HuH-7.5 (cell line): ENCODE measurements at regions not wholly inside any gene's neighbourhood (a gene's known extent, or its start where the extent isn't known, plus 50 kb on each side); places are given as distances from the start of the nearest gene placed in this dataset.
"Not testable (repeated sequence)": the region's sequence is repeated elsewhere in the genome, so short reads cannot be mapped to it uniquely, and the experiment has no call there.

Source experiments
- DNase-seq: peaks from one replicate; pipeline ENCODE4 v3.0.0; 2011; ENCODE audit warnings: low spot score

DNA sequence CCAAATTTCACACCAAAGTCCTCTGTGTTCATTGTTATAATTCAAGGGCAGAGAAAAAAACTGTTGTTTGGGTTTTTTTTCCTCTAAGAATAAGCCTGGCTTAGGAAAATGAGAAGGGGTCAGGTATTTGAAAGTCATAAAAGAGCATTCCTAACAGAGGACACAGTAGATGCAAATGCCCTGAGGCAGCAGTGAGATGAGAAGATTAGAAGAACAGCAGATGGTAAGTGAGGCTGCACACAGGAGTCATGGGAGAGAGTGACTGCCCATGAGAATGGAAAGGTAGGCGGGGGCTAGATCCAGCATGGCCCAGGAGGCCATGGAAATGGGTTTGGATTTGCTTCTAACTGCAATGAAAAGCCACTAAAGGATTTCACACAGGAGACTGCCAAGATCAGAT lies 107.5 kb upstream of the RBPJ start:
- DNase-seq, result no peak

DNA sequence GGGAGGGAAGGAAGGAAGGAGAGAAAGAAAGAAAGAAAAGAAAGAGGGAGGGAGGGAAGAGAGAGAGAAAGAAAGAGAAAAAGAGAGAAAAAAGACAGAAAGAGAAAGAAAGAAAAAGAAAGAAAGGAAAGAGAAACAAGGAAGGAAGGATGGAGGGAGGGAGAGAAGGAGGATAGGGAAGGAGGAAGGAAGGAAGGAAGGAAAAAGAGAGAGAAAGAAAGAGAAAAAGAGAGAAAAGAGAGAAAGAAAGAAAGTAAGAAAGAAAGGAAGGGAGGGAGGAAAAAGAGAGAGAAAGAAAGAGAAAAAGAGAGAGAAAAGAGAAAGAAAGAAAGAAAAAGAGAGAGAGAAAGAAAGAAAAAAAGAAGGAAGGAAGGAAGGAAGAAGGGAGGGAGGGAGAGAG lies 105.8 kb upstream of the RBPJ start:
- no peak for DNase-seq

DNA sequence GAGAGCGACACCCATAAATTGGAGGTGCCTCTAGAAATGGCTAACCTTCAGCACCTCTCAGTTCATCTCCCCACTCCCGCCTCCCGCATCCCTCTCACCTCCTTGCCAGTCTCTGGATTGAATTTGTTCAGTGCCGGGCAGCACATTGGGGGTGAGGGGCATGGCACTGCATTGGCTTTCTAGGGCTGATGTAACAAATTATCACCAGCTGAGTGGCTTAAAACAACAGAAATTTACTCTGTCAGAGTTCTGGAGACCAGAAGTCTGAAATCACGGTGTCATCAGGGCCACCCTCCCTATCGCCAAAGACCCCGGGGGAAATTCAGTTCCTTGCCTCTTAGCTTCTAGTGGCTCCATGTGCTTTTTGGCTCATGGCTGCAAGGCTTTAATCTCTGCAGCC lies 105.1 kb upstream of the RBPJ start:
- no peak for DNase-seq

DNA sequence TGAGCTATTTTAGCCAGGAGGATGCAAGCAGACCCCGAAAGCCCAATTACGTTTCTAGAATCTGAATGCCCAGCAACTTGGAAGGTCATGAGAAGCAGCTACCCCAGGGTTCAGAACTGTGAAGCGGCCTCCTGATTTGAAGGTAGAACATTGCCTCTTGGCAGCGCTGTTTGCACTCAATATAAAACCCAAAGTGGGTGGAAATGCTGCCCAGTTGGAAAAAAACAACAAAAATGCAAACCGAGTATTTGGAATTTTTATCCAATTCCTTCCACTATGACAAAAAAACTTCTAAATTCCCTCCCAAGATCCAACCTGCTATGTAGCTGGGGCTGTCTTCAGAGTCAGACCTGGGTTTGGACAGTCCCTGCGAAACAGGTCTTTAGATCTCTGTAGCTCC lies 103.3 kb upstream of the RBPJ start:
- no peak for DNase-seq

DNA sequence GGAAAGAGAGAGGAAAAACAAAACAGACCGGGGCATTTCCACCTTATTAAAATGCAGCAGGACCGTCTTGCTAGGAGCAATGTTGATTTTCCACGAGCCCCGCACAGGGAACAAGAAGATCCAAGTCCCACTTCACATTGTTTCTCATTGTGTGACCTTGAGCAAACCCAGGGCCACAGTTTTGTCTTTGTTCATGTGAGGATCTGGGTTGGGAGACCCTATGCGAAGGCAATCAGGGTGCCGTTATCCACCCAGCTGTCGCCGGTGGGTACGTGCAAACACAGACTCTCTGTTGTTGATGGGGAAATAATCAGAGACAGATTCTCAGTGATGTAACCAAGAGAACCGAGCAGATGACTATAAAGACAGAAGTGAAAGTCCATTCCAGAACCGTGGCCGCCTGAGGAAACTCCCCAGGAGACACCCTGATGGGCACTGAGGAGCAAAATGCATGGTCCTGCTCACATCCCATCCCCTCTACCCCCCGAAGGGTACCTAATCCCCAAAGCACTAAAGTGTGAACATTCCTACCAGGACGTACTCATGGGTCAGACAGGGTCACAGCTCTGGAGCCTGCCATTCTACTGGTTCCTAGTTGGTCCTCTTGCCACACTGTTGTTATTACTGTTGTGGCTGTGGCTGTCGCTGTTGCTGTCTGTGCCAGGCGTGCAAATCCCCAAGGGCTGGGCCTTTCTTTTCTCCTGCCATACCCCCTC lies 102.7 kb upstream of the RBPJ start:
- DNase-seq, result no peak

DNA sequence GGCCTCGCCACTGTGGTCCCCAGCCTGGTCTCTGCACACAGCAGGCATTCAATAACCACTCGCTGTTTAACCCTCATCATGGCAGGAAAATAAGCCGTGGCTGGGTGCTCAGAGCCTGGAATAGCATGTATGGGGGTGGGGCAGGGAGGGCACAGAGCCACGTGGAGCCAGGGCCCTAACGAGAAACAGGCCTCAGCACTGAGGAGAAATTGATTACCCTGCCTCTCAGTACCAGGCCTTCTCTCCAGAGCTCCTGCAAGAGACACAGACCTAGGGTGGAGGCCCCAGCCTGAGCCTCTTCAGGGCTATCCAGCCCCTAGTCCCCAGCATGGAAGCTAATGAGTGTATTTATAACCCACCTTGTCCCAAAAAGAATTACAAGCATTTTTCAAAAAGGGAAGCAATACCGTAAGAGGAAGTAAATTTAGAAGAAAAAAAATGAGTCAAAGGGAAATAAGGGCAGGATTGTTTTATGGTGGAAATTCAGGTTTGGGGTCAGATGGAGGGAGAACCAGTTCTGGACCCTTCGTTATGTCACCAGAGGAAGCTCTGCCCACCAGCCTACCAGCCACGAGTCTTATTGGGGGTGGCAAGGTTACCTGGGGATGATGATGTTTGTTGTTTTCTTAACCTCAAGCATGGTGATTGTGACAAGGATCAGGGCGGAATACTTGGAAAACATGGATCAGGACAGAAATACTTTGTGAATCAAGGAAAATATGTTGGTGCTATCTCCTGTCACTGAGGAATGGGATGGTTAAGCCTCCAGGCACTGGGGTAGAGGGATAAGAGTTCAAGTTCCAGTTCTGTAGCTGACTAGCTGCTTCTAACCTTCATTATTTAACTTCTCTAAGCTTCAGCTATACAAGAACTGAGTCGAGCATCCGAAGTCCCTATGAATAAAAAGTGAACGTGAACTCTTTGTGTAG lies 101.9 kb upstream of the RBPJ start:
- DNase-seq, result no peak

DNA sequence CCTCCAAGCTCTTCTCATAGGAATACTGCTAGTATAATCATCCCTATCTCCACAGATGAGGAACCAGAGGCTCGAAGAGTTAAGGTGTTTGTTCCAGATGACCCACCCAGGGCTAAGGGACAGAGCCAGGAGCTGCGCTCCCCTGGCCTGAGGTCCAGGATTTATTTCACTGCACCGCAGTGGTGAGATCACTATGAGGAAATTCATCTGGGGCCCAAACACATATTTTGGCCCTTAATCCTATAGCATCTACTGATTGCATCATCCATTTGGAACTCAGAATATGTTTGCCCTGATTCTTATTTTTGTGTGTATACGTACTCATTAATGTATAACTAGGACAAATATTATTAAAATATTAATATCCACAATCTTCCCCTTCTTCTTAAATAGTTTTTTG lies 100.1 kb upstream of the RBPJ start:
- no peak for DNase-seq

DNA sequence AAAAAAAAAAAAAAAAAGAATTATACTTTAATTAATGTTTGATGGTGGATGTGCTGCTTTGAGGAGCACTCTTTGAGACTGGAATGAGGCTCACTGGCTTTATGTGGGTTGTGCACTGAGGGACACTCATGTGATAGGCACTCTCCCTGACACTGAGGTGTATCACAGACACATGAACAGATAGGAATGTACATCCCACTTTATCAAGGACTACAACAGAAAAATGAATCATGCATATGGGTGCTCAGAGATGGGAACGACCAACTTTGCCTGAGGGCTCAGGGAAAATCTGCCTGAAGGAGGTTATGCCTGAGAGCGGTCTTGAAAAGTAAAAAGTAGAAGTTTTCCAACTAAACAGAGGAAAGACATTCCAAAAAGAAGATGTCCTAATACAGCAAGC lies 97.7 kb upstream of the RBPJ start:
- no peak for DNase-seq

DNA sequence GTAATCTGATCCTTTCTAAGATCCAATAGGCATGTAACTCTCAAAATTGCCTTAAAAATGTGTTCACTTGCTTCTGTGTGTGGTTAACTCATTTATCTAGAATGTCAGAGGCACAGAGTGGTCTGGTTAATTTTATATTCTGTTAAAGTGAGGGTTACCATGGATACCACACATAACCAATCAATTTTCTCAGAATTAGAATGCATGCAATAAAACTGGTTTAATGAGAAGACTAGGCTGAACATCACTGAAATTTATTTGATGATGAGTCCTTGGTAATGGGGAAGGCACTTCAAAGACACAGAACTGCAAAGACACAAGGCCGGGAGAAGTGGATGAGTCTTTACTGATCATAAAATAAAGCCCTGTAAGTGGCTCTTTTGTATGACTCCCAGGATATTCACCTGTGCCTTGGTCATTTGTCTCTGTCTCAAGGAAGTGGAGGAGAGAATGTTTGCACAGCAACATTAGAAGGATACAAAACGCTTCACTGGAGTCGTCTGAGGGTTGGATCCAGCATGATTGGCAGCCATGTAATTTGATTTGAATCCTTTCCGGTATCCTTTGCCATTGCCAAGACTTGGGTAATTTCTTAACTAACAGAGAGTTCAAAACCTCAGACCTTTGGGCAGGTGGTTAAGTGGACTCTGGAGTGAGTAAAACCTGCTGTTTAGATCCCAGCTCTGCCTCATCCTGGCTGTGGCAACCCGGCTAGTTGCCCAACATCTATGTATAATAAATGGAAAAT lies 94.0 kb upstream of the RBPJ start:
- DNase-seq, result no peak

DNA sequence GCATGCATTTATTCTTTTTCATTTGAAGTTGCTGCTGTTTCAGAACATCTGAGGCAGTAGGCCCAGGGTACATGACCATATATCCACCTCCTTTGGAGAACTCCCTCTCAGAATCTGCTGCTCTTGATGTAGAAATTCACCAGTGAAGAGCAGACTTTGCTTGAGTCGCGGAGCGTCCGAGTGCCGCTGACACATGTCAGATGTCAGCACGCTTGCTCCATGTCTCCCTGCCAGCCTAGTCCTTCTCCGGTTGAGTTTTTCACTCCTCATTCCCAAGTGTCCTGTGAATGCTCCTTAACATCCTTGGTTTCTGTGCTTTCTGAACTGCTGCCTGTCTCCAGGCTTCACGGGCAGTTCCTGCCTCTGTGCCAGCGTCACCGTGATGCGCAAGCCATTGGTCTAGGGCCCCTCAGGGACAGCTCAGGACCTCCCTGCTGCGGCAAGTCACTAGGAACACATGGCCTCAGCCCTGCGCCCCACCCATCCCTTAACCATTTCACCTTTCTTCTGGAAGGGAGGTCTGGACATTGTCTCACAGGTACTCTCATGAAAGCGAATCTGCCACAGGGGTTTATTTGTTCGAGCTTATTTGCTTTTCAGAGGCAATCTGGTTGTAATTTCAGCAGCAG lies 93.1 kb upstream of the RBPJ start:
- DNase-seq, result no peak

DNA sequence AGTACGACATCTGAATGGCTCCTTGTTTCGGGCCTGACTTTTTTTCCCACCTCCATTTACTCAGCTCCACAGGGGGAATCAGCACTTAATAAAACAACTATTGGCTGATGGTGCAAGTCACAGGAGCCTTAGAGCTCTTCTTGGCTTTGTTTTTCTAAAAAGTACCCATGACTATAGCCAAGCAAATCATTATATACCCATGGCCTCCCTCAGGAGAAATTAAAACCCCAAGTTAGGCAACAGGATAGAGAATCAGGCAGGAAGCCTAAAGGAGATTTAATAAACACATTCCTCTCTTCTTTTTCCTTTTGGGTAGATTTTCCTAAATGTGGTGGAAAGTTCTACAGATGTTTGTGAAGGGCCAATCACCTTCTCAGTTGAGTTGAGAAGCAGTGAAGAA lies 91.9 kb upstream of the RBPJ start:
- DNase-seq, result no peak

DNA sequence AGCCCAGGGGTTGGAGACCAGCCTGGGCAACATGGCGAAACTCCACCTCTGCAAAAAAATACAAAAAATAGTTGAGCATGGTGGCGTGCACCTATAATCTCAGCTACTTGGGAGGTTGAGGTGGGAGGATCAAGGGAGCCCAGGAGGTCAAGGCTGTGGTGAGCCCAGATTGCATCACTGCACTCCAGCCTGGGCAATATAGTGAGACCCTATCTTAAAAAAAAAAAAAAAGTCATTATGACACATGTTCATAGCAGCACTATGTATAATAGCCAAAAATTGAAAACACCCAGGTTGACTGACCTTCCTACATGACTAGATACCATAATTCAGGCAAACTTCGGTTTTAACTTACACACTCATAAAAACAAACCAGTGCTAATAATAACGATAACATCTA lies 90.8 kb upstream of the RBPJ start:
- DNase-seq, result no peak

DNA sequence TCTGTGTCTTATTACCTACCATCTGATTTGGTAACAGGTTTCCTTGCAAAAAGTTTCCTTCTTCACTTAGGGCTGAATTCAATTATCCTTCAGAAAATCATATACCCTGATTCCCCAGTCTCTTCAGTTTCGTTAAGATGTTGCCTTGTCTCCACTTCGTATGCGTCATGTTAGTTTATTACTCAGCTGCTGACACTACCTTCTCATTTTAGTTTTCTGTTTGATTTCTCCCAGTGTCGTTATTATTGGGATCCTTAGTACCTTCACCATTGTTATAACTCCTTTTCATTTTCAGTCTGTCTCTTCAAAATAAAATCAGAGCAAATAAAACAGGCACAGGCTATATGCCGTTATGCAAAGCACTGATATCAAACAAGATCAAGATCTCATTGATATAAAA lies 87.5 kb upstream of the RBPJ start:
- no peak for DNase-seq

DNA sequence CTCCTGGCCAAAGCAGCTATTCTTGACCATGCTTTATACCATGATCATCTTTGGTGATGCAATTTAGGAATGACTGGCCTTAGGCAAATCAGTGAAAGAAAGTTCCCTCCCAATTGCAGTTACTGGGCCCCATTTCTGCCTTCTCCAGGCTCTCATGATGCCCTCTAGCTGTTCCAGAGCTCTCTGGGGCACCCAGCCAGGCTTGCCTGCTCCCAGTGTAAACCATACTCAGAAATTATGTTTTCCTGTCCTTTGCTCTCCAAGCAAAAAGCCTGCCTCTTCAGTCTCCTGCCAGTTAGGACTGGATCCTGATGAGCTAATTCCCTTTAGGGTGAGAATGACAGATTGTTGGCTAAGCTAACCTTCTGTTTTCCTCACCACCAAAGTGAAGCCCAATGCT lies 85.3 kb upstream of the RBPJ start:
- DNase-seq, result no peak

DNA sequence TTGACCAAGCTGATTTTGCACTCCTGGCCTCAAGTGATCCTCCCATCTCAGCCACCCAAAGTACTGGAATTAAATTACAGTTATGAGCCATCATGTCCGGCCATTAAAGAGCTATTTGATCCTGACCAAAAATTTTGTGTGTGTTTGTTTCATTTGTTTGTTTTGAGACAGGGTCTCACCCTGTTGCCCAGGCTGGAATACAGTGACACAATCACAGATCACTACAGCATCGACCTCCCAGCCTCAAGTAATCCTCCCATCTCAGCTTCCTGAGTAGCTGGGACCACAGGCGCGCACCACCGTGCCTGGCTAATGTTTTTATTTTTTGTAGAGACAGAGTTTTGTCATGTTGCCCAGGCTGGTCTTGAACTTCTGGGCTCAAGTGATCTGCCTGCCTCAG lies 82.9 kb upstream of the RBPJ start:
- no peak for DNase-seq

DNA sequence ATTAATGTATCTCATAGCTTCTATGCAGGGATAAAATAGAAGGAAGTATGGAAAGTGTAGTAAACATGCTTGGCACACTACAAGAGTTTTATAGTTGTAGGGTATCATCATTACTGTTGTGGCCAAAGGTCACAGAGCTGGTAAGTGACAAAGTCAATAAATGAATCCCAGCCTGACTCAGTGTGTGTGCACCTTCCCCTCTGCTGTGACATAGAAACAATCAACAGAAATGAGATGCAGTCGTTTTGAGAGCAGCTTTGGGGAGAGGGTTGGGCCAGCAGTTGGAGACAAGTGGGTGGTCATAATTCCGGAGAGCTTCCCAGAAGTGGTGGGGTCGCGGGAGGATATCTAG lies 82.4 kb upstream of the RBPJ start:
- peak; percentile 28 for DNase-seq

DNA sequence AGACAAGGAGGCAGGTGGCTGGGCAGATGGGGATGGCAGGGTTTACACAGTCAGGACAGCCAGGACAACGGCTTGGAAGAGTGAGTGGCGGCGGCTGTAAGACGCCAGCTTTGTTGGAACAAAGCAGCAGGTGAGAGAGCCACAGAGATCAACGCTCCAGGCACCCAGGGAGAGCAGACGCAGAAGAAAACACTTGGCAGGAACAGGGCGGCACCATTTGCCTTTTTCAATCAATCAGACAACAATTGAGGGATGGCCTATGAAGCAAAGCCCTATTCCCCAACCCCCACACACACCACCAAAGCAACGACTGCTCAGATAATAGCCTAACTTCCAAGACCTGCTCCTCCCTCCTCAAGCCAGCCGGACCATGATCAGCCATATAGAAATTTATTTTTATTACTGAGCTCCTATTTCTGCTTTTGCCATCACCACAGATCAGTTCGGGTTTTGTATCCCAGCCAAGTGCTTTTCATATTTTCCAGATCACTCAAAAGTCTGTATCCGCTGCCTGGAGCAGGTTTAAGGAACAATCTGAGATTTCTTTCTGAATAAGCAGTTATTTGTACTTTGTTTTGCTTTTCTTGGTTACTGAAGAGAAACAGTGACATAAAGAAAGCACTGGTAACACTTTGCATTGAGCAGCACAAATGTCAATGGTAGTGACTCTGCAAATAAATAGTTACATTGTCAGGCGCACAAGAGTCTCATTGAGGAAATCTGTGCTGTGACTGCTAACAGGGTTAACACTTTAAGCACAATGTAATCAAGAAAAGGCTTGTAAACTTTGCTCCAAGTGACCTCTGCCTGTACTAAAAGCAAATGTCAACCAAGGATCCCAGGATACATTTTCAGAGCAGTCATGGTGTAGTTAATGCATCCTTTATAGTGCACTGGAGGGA lies 81.8 kb upstream of the RBPJ start:
- no peak for DNase-seq

DNA sequence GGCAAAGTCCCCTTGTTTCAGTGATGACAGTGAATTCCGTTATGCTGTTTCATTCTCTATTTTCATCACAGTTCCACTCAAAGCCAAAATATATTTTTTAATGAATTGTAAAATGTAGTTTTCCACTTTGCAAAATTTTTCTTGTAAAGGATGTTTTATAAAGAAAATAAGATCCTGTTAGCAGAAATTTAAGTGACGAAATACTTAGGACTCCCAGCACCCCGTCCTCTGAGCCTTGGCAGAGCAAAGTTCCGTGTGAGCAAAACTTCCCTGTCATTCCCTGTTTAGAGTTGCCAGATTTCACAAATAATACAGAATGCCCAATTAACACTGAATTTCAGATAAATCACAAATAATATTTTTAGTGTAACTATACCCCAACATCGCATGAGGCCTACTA lies 81.0 kb upstream of the RBPJ start:
- no peak for DNase-seq

DNA sequence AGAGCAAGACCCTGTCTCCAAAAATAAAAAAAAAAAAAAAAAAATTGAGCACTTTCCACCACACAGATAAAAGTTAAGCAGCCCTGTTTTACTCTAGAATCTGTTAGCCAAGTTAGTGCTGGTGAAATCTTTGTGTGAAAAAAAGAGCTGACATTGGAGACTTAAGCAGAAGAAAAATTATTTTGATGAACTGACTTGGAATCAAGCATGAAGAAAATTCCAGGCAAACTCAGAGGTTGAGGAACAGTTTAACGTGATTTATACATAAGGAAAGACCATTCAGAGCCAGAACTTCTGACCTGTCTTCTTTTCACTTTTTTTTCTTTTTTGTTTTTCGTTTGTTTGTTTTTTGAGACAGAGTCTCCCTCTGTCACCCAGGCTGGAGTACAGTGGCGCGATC lies 79.6 kb upstream of the RBPJ start:
- DNase-seq, result no peak

DNA sequence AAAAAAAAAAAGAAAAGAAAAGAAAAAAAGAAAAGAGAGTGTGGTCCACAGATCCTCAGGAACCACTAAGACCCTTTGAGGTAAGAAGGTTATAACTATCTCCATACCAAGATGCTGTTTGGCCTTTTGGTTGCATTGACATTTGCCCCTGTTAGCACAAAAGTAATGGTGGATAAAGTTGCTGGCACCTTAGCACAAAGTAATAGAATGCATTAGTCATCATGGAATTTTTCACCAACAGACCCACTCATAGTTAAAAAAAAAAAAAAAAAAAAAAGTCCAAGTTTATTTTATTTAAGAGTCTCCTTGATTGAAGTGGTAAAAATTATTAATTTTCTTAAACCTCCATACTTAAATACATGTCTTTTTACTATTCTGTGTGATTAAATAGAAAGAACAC lies 78.4 kb upstream of the RBPJ start:
- no peak for DNase-seq

DNA sequence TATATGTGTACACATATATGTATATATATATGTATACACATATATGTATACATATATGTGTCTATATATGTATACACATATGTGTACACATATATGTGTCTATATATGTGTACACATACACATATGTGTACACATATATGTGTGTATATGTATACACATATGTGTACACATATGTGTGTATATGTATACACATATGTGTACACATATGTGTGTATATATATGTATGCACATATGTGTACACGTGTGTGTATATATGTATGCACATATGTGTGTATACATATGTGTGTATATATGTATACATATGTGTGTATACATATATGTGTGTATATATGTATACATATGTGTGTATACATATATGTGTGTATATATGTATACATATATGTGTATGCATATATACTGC lies 76.7 kb upstream of the RBPJ start:
- DNase-seq, result not testable (repeated sequence)

DNA sequence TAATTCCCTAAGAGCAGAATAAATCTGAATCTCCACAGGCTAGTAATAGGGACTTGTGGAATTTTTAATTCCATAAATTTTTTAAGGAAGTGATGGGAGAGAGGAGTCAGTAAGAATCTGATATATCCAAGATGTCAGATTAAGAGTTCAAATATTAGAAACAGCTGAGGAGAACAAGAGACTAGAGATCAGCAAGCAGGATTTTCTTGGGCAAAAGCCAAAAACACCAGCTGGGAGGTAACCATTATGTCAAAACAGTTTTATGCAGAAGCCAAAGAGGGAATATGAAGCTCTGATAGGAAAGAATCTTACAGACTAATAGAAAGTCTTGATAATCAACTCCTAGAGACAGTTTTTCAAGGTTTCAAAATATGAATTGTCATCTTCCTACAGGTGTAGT lies 72.2 kb upstream of the RBPJ start:
- no peak for DNase-seq
